RWPE1 (cell line): ENCODE measurements at regions not wholly inside any gene's neighbourhood (a gene's known extent, or its start where the extent isn't known, plus 50 kb on each side); places are given as distances from the start of the nearest gene placed in this dataset.
A peak's percentile ranks its signal among the peaks of the same experiment; 100 is the strongest.

Experiments used
- CTCF ChIA-PET: fragments of 350-600 bp; sonication (Branson Sonifier 250); formaldehyde crosslinking; extraction: SDS; loops from one replicate; lab custom pipeline; 2021; lab: Yijun Ruan, JAX
- POLR2A ChIA-PET: fragments of 400-600 bp; formaldehyde crosslinking; extraction: SDS; loops from one replicate; lab custom pipeline; 2020; ENCODE audit warnings: antibody characterized with exemption; ENCODE audit not compliant: low non-redundant PET; lab: Yijun Ruan, JAX
- DNase-seq: peaks from one replicate; pipeline ENCODE4 v3.0.0; 2012; ENCODE audit warnings: low spot score
- H3K27ac ChIP-seq: fragments of 450-650 bp; 2 replicates; pipeline ENCODE4 v1.5.1; 2017
- TF ChIP-seq, protein P1 (sequence below): fragments of 450-650 bp; conservative IDR thresholded peaks from 2 replicates; pipeline ENCODE4 v1.5.1; 2017; ENCODE audit warnings: low read depth, mild to moderate bottlenecking

DNA sequence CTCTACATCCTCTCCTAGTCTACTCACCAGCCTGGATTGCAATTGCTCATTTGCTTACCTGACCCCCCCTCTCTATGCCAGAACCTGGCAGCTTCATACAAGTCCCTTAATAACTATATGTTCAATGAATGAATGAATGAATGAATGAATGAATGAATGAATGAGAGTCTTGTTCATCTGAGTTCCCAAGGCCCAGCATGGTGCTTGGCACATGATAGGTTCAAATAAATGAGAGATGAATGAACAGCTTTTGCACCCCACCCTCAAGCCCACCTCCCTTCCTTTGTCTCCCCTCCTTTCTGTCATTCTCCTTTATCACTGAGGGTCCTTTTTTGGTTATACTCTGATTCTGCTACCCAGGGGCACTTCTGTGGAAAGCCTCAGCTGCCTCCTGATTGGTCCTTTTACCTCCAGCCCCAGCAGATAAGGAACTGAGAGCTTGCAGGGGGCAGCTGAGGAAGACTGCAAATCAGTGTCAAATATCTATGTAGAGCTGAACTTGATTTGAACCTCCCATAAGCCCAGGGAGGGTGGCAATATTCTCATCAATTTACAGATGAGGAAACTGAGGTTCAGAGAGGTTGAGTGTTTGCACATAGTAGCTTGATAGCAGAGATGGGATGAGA lies 54.1 kb upstream of the CHRNB4 start:
- ChIA-PET POLR2A (no interaction called here), CTCF (interaction anchor here (0.5 to 1.1 kb wide), 3 partner anchors 33 to 135 kb away, joined by 3 to 4 read pairs (median 3); no protein-coding TSS in a partner anchor)
- TF ChIP-seq, protein P1, sequence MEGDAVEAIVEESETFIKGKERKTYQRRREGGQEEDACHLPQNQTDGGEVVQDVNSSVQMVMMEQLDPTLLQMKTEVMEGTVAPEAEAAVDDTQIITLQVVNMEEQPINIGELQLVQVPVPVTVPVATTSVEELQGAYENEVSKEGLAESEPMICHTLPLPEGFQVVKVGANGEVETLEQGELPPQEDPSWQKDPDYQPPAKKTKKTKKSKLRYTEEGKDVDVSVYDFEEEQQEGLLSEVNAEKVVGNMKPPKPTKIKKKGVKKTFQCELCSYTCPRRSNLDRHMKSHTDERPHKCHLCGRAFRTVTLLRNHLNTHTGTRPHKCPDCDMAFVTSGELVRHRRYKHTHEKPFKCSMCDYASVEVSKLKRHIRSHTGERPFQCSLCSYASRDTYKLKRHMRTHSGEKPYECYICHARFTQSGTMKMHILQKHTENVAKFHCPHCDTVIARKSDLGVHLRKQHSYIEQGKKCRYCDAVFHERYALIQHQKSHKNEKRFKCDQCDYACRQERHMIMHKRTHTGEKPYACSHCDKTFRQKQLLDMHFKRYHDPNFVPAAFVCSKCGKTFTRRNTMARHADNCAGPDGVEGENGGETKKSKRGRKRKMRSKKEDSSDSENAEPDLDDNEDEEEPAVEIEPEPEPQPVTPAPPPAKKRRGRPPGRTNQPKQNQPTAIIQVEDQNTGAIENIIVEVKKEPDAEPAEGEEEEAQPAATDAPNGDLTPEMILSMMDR: no peak
- H3K27ac ChIP-seq: no peak overlapping the region
- no peak for DNase-seq

DNA sequence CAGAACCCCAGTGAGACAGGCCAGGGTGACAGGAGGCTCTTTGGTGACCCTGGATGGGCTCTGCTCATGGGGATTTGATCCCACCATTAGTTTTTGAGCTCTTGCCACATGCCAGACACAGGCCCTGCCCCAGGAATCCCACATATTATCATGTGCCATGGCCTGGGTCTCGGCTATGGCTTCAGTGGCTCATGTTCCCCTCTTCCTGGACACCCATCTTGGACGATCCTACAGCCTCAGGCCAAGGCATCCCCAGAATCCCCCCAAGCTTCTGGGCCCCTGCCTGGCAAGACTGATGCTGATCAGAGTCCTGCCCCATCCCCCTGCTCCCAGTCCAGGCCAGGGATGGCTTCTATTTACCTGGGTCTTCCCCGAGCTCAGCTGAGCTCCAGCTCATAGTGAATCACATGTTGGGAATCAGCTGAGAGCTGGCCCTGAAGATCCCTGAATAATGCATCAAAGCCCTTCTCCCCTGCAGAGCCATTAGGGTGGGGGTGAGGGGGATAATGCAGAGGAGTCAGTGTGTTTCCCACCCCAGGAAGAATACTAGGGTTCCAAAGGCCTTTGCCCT lies 50.9 kb upstream of the CHRNB4 start:
- TF ChIP-seq, protein P1: no peak
- CTCF ChIA-PET: interaction anchor here (0.5 to 0.6 kb wide), 2 partner anchors 32 to 306 kb away, joined by 3 to 5 read pairs; no protein-coding TSS in a partner anchor
- no peak overlapping the region for H3K27ac ChIP-seq
- POLR2A ChIA-PET: no interaction called here
- peak; percentile 22 for DNase-seq

DNA sequence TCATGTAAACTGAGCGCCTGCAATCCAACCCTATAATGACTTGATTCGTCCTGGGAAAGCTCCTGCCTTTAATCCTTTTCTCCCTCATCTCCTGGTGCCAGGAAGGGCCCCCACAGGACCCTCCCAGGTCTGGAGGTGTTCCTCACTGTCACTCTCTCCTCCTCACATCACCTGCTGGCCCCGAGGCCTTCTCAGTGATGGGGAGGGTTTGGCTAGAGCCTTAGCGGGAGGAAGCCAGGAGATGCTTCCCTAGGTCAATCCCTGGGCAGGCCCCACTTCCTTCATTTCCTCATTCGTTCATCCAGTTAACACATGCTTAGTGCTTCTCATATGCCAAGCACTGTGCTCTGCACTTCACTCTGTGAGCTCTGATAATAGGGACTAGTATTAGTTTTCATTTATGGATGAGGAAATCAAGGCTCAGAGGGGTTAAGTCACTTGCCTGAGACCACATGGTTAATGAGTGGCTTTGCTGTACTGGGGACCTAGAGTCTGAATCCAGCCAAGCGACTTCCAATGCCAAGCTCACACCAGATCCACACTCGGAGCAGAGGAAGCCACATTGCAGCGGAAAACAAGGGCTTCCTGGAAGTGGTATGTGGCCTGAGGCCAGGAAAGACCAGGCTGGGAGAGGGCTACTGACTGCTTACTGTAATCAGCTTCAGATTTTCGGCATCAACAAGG lies 50.3 kb upstream of the CHRNB4 start:
- TF ChIP-seq, protein P1: no peak
- H3K27ac ChIP-seq: no peak overlapping the region
- POLR2A ChIA-PET: no interaction called here
- CTCF ChIA-PET: interaction anchor here (0.5 to 1.4 kb wide), 3 partner anchors 12 to 305 kb away, joined by 3 to 5 read pairs (median 5); no protein-coding TSS in a partner anchor
- DNase-seq: no peak
